HG03095 (cell line): ENCODE measurements at regions not wholly inside any gene's neighbourhood (a gene's known extent, or its start where the extent isn't known, plus 50 kb on each side); places are given as distances from the start of the nearest gene placed in this dataset.
"Not testable (repeated sequence)": the region's sequence is repeated elsewhere in the genome, so short reads cannot be mapped to it uniquely, and the experiment has no call there.

Experiments used
- ATAC-seq: cut with Tn5 transposase; IDR thresholded peaks from one replicate; pipeline ENCODE4 v1.9.1; 2021; ENCODE audit warnings: moderate library complexity; ENCODE audit not compliant: unreplicated experiment

GRCh38 chr12:72863671-72864070, 591.5 kb downstream of the TRHDE start:
- no peak for ATAC-seq

GRCh38 chr12:72865921-72866320, 593.8 kb downstream of the TRHDE start:
- ATAC-seq, result no peak

- no peak for ATAC-seq
Measured at GRCh38 chr12:72869024-72869423, 596.9 kb downstream of the TRHDE start.

GRCh38 chr12:72872238-72872887, 600.2 kb downstream of the TRHDE start:
- no peak for ATAC-seq

GRCh38 chr12:72872996-72873395, 600.8 kb downstream of the TRHDE start:
- ATAC-seq, result no peak

GRCh38 chr12:72876092-72876491, 603.9 kb downstream of the TRHDE start:
- no peak for ATAC-seq

GRCh38 chr12:72888693-72889092, 616.5 kb downstream of the TRHDE start:
- no peak for ATAC-seq

GRCh38 chr12:72889791-72890190, 617.6 kb downstream of the TRHDE start:
- no peak for ATAC-seq

- ATAC-seq, result no peak
Measured at GRCh38 chr12:72901685-72902084, 629.5 kb downstream of the TRHDE start.

- no peak for ATAC-seq
Measured at GRCh38 chr12:72925716-72926115, 653.5 kb downstream of the TRHDE start.

GRCh38 chr12:72931838-72932237, 659.7 kb downstream of the TRHDE start:
- ATAC-seq, result not testable (repeated sequence)

GRCh38 chr12:72937486-72937885, 665.3 kb downstream of the TRHDE start:
- no peak for ATAC-seq

GRCh38 chr12:72957454-72957853, 685.3 kb downstream of the TRHDE start:
- no peak for ATAC-seq

- no peak for ATAC-seq
Measured at GRCh38 chr12:72966684-72967083, 694.5 kb downstream of the TRHDE start.

GRCh38 chr12:72974954-72975555, 702.9 kb downstream of the TRHDE start:
- ATAC-seq, result no peak

GRCh38 chr12:72978999-72979398, 706.8 kb downstream of the TRHDE start:
- no peak for ATAC-seq

- ATAC-seq, result no peak
Measured at GRCh38 chr12:72982356-72982755, 710.2 kb downstream of the TRHDE start.

- no peak for ATAC-seq
Measured at GRCh38 chr12:72986963-72987362, 714.8 kb downstream of the TRHDE start.

- ATAC-seq, result no peak
Measured at GRCh38 chr12:72989458-72989947, 717.3 kb downstream of the TRHDE start.

- ATAC-seq, result not testable (repeated sequence)
Measured at GRCh38 chr12:72995029-72995428, 722.9 kb downstream of the TRHDE start.

- ATAC-seq, result no peak
Measured at GRCh38 chr12:72995616-72996015, 723.4 kb downstream of the TRHDE start.

GRCh38 chr12:73001806-73002205, 729.6 kb downstream of the TRHDE start:
- ATAC-seq, result not testable (repeated sequence)

- not testable (repeated sequence) for ATAC-seq
Measured at GRCh38 chr12:73002504-73002903, 730.3 kb downstream of the TRHDE start.
